ENCODE measurements at regions not wholly inside any gene's neighbourhood (a gene's known extent, or its start where the extent isn't known, plus 50 kb on each side); places are given as distances from the start of the nearest gene placed in this dataset.

DNA sequence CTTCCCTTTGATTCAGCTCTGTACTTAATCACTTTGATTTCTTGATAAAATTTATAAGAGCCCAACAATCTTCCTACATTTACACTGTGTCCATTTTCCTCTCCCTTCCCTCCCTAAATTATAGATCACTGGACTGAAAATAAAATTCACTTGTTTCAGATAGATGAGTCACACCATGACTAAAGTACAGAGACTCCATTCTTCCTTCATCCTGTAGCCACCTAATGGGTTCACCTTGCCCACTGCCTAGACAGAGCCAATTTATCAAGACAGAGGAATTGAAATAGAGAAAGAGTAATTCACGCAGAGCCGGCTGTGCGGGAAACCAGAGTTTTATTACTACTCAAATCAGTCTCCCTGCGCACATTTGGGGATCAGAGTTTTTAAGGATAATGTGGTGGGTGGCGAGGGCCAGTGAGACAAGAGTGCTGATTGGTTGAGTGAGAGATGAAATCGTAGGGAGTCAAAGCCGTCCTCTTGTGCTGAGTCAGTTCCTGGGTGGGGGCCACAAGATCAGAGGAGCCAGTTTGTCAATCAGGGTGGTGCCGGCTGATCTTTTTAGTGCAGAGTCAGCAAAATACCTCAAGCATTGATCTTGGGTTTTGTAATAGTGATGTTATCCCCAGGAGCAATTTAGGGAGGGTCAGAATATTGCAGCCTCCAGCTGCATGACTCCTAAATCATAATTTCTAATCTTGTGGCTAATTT, 71.3 kb upstream of the MED14 start:
- H3K4me1 ChIP-seq (ENCODE audit: control insufficient read depth in 1 of 2, insufficient read depth in 2 of 2, low read length in 2 of 2), result no peaks in the 10 kb centered on the region
- no peak overlapping the region for H3K4ac ChIP-seq (ENCODE audit: low read depth, low read length)
- DNase-seq, result no peak
- no peaks in the 10 kb centered on the region for H3K9me3 ChIP-seq (ENCODE audit: insufficient read depth, low read depth, low read length)
- H4K8ac ChIP-seq (ENCODE audit: low read depth, low read length), result no peak overlapping the region
- H3K23ac ChIP-seq (ENCODE audit: low read length), result no peak overlapping the region
- no peak overlapping the region for H3K9ac ChIP-seq (ENCODE audit: low read length)
- H3K27me3 ChIP-seq (ENCODE audit: insufficient read depth, low read length), result no peaks in the 10 kb centered on the region
- no peak overlapping the region for H4K91ac ChIP-seq (ENCODE audit: low read depth, low read length)
- no peak overlapping the region for H2AK5ac ChIP-seq (ENCODE audit: low read length)
- H2BK12ac ChIP-seq (ENCODE audit: low read length), result no peak overlapping the region
- WGBS (ENCODE audit: extremely low coverage, insufficient coverage, insufficient read length), result no CpG with 5 or more reads among the region's 8 CpGs
- H3K36me3 ChIP-seq (ENCODE audit: control insufficient read depth in 1 of 2, insufficient read depth in 2 of 2, low read length in 2 of 2), result no peaks in the 10 kb centered on the region
- no peak overlapping the region for H2BK5ac ChIP-seq (ENCODE audit: low read depth, low read length, poor library complexity)
- no peak overlapping the region for H3K18ac ChIP-seq (ENCODE audit: low read length)
- H3K4me3 ChIP-seq (ENCODE audit: low read depth, low read length), result no peak overlapping the region
- H3K79me1 ChIP-seq (ENCODE audit: low read length), result no peaks in the 10 kb centered on the region
- H3K79me2 ChIP-seq (ENCODE audit: control insufficient read depth, insufficient read depth, low read length, poor library complexity), result no peaks in the 10 kb centered on the region
- H2BK120ac ChIP-seq (ENCODE audit: insufficient read depth, low read length, poor library complexity), result no peak overlapping the region
- no peak overlapping the region for H3K27ac ChIP-seq (ENCODE audit: low read depth, low read length)
- H4K12ac ChIP-seq (ENCODE audit: low read depth, low read length), result no peak overlapping the region
- no peak overlapping the region for H3K14ac ChIP-seq (ENCODE audit: low read length)
- H3K4me2 ChIP-seq (ENCODE audit: low read length), result no peak overlapping the region
- H2AFZ ChIP-seq (ENCODE audit: insufficient read depth, low read length, poor library complexity), result no peak overlapping the region

DNA sequence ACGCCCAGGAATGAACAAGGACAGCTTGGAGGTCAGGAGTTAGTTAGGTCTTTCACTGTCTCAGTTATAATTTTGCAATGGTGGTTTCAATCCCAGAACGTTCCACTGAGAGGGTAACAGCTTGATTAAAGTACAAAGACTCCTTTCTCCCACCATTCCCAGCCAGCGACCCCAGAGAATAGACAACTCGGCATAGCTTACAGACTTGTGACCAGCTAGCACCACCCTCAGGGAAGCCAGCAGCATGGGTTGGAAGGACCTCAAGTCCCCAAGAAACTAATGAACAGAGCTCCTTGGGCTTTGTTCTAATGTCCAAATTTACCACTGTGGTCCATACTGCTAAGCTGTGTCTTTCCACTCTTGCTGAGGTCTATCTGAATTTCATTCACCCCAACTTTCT, 72.0 kb upstream of the MED14 start:
- Histone ChIP-seq H3K79me2 (ENCODE audit: control insufficient read depth, insufficient read depth, low read length, poor library complexity) (no peaks in the 10 kb centered on the region), H3K27me3 (ENCODE audit: insufficient read depth, low read length) (no peaks in the 10 kb centered on the region), H3K79me1 (ENCODE audit: low read length) (no peaks in the 10 kb centered on the region), H4K8ac (ENCODE audit: low read depth, low read length) (no peak overlapping the region), H2BK12ac (ENCODE audit: low read length) (no peak overlapping the region), H3K18ac (ENCODE audit: low read length) (no peak overlapping the region), H3K4me1 (ENCODE audit: control insufficient read depth in 1 of 2, insufficient read depth in 2 of 2, low read length in 2 of 2) (no peaks in the 10 kb centered on the region), H3K23ac (ENCODE audit: low read length) (no peak overlapping the region), H3K4me2 (ENCODE audit: low read length) (no peak overlapping the region), H2BK5ac (ENCODE audit: low read depth, low read length, poor library complexity) (no peak overlapping the region), H3K14ac (ENCODE audit: low read length) (no peak overlapping the region), H3K4me3 (ENCODE audit: low read depth, low read length) (no peak overlapping the region), H3K9ac (ENCODE audit: low read length) (no peak overlapping the region), H2BK120ac (ENCODE audit: insufficient read depth, low read length, poor library complexity) (no peak overlapping the region), H2AK5ac (ENCODE audit: low read length) (no peak overlapping the region), H3K27ac (ENCODE audit: low read depth, low read length) (no peak overlapping the region), H4K91ac (ENCODE audit: low read depth, low read length) (no peak overlapping the region), H3K4ac (ENCODE audit: low read depth, low read length) (no peak overlapping the region), H3K9me3 (ENCODE audit: insufficient read depth, low read depth, low read length) (no peaks in the 10 kb centered on the region), H3K36me3 (ENCODE audit: control insufficient read depth in 1 of 2, insufficient read depth in 2 of 2, low read length in 2 of 2) (no peaks in the 10 kb centered on the region), H4K12ac (ENCODE audit: low read depth, low read length) (no peak overlapping the region), H2AFZ (ENCODE audit: insufficient read depth, low read length, poor library complexity) (no peak overlapping the region)
- WGBS (ENCODE audit: extremely low coverage, insufficient coverage, insufficient read length), result no CpG with 5 or more reads among the region's 4 CpGs
- no peak for DNase-seq

DNA sequence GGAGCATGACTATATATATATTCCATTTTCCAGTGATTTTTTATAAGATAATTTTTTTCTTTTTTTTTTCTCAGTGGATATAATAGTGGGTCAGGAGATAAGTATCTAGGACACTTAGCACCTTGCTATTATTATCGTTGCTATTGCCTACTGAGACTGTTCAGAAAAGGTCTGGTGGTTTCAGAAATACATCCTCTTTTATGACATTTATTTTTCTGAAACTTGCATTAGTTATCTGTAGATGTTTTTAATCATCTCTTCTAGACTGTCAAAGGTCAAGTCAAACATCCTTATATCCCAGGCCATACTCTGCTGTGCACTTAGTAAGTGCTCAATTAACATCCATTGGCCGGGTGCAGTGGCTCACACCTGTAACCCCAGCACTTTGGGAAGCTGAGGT, 72.9 kb upstream of the MED14 start:
- H2BK12ac ChIP-seq (ENCODE audit: low read length), result no peak overlapping the region
- DNase-seq, result no peak
- H3K79me1 ChIP-seq (ENCODE audit: low read length), result no peaks in the 10 kb centered on the region
- H3K27ac ChIP-seq (ENCODE audit: low read depth, low read length), result no peak overlapping the region
- no peaks in the 10 kb centered on the region for H3K79me2 ChIP-seq (ENCODE audit: control insufficient read depth, insufficient read depth, low read length, poor library complexity)
- no peak overlapping the region for H3K14ac ChIP-seq (ENCODE audit: low read length)
- H3K4me1 ChIP-seq (ENCODE audit: control insufficient read depth in 1 of 2, insufficient read depth in 2 of 2, low read length in 2 of 2), result no peaks in the 10 kb centered on the region
- no peak overlapping the region for H3K9ac ChIP-seq (ENCODE audit: low read length)
- H2AK5ac ChIP-seq (ENCODE audit: low read length), result no peak overlapping the region
- no peaks in the 10 kb centered on the region for H3K27me3 ChIP-seq (ENCODE audit: insufficient read depth, low read length)
- no peaks in the 10 kb centered on the region for H3K9me3 ChIP-seq (ENCODE audit: insufficient read depth, low read depth, low read length)
- H2BK120ac ChIP-seq (ENCODE audit: insufficient read depth, low read length, poor library complexity), result no peak overlapping the region
- H3K36me3 ChIP-seq (ENCODE audit: control insufficient read depth in 1 of 2, insufficient read depth in 2 of 2, low read length in 2 of 2), result no peaks in the 10 kb centered on the region
- no peak overlapping the region for H2AFZ ChIP-seq (ENCODE audit: insufficient read depth, low read length, poor library complexity)
- H3K4me3 ChIP-seq (ENCODE audit: low read depth, low read length), result no peak overlapping the region
- no peak overlapping the region for H3K23ac ChIP-seq (ENCODE audit: low read length)
- no peak overlapping the region for H4K8ac ChIP-seq (ENCODE audit: low read depth, low read length)
- H2BK5ac ChIP-seq (ENCODE audit: low read depth, low read length, poor library complexity), result no peak overlapping the region
- H3K4me2 ChIP-seq (ENCODE audit: low read length), result no peak overlapping the region
- no peak overlapping the region for H4K91ac ChIP-seq (ENCODE audit: low read depth, low read length)
- no peak overlapping the region for H3K18ac ChIP-seq (ENCODE audit: low read length)
- no peak overlapping the region for H4K12ac ChIP-seq (ENCODE audit: low read depth, low read length)
- H3K4ac ChIP-seq (ENCODE audit: low read depth, low read length), result no peak overlapping the region
- no CpG with 5 or more reads among the region's 2 CpGs for WGBS (ENCODE audit: extremely low coverage, insufficient coverage, insufficient read length)

DNA sequence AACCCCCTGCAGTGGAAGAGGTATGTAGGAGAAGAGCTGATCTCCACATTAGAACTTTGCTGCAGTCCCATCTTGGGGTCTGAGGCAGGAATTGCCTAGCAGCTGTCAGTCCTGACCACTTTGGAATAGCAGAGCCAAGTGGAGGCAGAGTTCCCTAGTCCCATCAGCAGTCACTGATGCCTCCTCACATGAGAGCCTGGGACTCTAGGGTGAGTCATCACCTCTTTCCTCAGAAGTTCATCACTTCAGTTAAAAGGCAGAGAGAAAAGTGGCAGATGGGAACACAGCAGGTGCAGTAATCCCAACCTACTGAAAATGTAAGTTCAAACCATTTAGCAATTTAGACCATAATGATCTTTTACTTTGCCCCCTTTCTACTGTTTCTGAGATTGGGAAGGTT, 73.9 kb upstream of the MED14 start:
- H4K91ac ChIP-seq (ENCODE audit: low read depth, low read length), result no peak overlapping the region
- H3K18ac ChIP-seq (ENCODE audit: low read length), result no peak overlapping the region
- H3K9ac ChIP-seq (ENCODE audit: low read length), result no peak overlapping the region
- no peaks in the 10 kb centered on the region for H3K79me1 ChIP-seq (ENCODE audit: low read length)
- H3K23ac ChIP-seq (ENCODE audit: low read length), result no peak overlapping the region
- H3K4me1 ChIP-seq (ENCODE audit: control insufficient read depth in 1 of 2, insufficient read depth in 2 of 2, low read length in 2 of 2), result no peaks in the 10 kb centered on the region
- no peak overlapping the region for H3K4ac ChIP-seq (ENCODE audit: low read depth, low read length)
- no peak overlapping the region for H2AK5ac ChIP-seq (ENCODE audit: low read length)
- H4K12ac ChIP-seq (ENCODE audit: low read depth, low read length), result no peak overlapping the region
- no peaks in the 10 kb centered on the region for H3K27me3 ChIP-seq (ENCODE audit: insufficient read depth, low read length)
- DNase-seq, result no peak
- H4K8ac ChIP-seq (ENCODE audit: low read depth, low read length), result no peak overlapping the region
- no peaks in the 10 kb centered on the region for H3K79me2 ChIP-seq (ENCODE audit: control insufficient read depth, insufficient read depth, low read length, poor library complexity)
- no peak overlapping the region for H2BK5ac ChIP-seq (ENCODE audit: low read depth, low read length, poor library complexity)
- no peak overlapping the region for H2BK12ac ChIP-seq (ENCODE audit: low read length)
- no peak overlapping the region for H3K4me2 ChIP-seq (ENCODE audit: low read length)
- no peak overlapping the region for H3K4me3 ChIP-seq (ENCODE audit: low read depth, low read length)
- no peak overlapping the region for H3K14ac ChIP-seq (ENCODE audit: low read length)
- H3K9me3 ChIP-seq (ENCODE audit: insufficient read depth, low read depth, low read length), result no peaks in the 10 kb centered on the region
- no peak overlapping the region for H2AFZ ChIP-seq (ENCODE audit: insufficient read depth, low read length, poor library complexity)
- H3K36me3 ChIP-seq (ENCODE audit: control insufficient read depth in 1 of 2, insufficient read depth in 2 of 2, low read length in 2 of 2), result no peaks in the 10 kb centered on the region
- no peak overlapping the region for H3K27ac ChIP-seq (ENCODE audit: low read depth, low read length)
- no peak overlapping the region for H2BK120ac ChIP-seq (ENCODE audit: insufficient read depth, low read length, poor library complexity)

Measured in trophoblast cell (in vitro differentiated cells and primary cell).